Stomach (tissue), 4 donors: ENCODE measurements at regions not wholly inside any gene's neighbourhood (a gene's known extent, or its start where the extent isn't known, plus 50 kb on each side); places are given as distances from the start of the nearest gene placed in this dataset.

Experiments used
- EP300 ChIP-seq: sonication (generic); formaldehyde crosslinking; IDR thresholded peaks from one replicate; pipeline ENCODE4 v1.6.1; 2017; ENCODE audit warnings: antibody characterized with exemption
- POLR2A ChIP-seq, 4 donors: fragments of 450-650 bp; IDR thresholded peaks; one replicate each; pipeline ENCODE4 v1.6.1; 2016; ENCODE audit warnings: antibody characterized with exemption in 4 of 4, control low read depth in 2 of 4, mild to moderate bottlenecking in 1 of 4, moderate library complexity in 1 of 4
- POLR2AphosphoS5 ChIP-seq, 3 donors: sonication (generic); formaldehyde crosslinking; IDR thresholded peaks; one replicate each; pipeline ENCODE4 v1.6.1; 2016; ENCODE audit warnings: antibody characterized with exemption in 3 of 3
- TF ChIP-seq, protein P1 (sequence below), 7 experiments: fragments of 450-650 bp in 4 of 7; fragments of 200-600 bp in 3 of 7; sonication (generic) in 3 of 7; IDR thresholded peaks; one replicate each; pipeline ENCODE4 v1.5.1; 2016 to 2019; ENCODE audit warnings: antibody characterized with exemption in 7 of 7, control low read depth in 2 of 7, mild to moderate bottlenecking in 1 of 7

GRCh38 chr4:166274775-166275174 is 401.7 kb downstream of the TLL1 start:
- TF ChIP-seq, protein P1, sequence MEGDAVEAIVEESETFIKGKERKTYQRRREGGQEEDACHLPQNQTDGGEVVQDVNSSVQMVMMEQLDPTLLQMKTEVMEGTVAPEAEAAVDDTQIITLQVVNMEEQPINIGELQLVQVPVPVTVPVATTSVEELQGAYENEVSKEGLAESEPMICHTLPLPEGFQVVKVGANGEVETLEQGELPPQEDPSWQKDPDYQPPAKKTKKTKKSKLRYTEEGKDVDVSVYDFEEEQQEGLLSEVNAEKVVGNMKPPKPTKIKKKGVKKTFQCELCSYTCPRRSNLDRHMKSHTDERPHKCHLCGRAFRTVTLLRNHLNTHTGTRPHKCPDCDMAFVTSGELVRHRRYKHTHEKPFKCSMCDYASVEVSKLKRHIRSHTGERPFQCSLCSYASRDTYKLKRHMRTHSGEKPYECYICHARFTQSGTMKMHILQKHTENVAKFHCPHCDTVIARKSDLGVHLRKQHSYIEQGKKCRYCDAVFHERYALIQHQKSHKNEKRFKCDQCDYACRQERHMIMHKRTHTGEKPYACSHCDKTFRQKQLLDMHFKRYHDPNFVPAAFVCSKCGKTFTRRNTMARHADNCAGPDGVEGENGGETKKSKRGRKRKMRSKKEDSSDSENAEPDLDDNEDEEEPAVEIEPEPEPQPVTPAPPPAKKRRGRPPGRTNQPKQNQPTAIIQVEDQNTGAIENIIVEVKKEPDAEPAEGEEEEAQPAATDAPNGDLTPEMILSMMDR (IDR thresholded peaks at IDR 0.05): no peak
- no peak for TF ChIP-seq POLR2A (IDR thresholded peaks at IDR 0.05)
- TF ChIP-seq POLR2AphosphoS5 (IDR thresholded peaks at IDR 0.05): no peak
- TF ChIP-seq EP300: no peak
